HEK293 (cell line): ENCODE measurements at regions not wholly inside any gene's neighbourhood (a gene's known extent, or its start where the extent isn't known, plus 50 kb on each side); places are given as distances from the start of the nearest gene placed in this dataset.

Source experiments
- CTCF ChIA-PET: fragments of 350-600 bp; formaldehyde crosslinking; extraction: SDS; loops from one replicate; lab custom pipeline; 2021; ENCODE audit warnings: antibody characterized with exemption; lab: Yijun Ruan, JAX
- POLR2A ChIA-PET: fragments of 300-600 bp; formaldehyde crosslinking; extraction: SDS; loops from one replicate; lab custom pipeline; 2020; ENCODE audit warnings: antibody characterized with exemption, inconsistent platforms; lab: Yijun Ruan, JAX
- H3K27ac ChIP-seq: fragments of 200-500 bp; sonication (Bioruptor generic); 2 replicates; pipeline ENCODE4 v1.5.1; 2014; ENCODE audit warnings: low read depth, low read length, control low read depth, inconsistent platforms; ENCODE audit errors: extremely low read depth
- H3K36me3 ChIP-seq, 2 experiments: fragments of 200-500 bp in 1 of 2; sonication (Bioruptor generic) in 1 of 2; 1 replicate in 1 of 2; 2 replicates in 1 of 2; pipeline ENCODE4 v1.5.1; 2014 to 2017; ENCODE audit warnings: inconsistent platforms in 2 of 2, low read length in 2 of 2; ENCODE audit not compliant: control insufficient read depth in 2 of 2, insufficient read depth in 1 of 2
- H3K4me1 ChIP-seq: fragments of 200-500 bp; sonication (Bioruptor generic); 2 replicates; pipeline ENCODE4 v1.5.1; 2014; ENCODE audit warnings: mild to moderate bottlenecking, low read length, inconsistent platforms; ENCODE audit not compliant: control insufficient read depth, insufficient read depth
- H3K4me3 ChIP-seq: 2 replicates; pipeline ENCODE4 v1.5.1; 2011; ENCODE audit warnings: low read depth, mild to moderate bottlenecking, control low read depth, low read length, moderate library complexity
- H3K9me3 ChIP-seq: fragments of 200-500 bp; sonication (Bioruptor generic); 2 replicates; pipeline ENCODE4 v1.5.1; 2014; ENCODE audit warnings: low read depth, low read length, inconsistent platforms; ENCODE audit not compliant: control insufficient read depth, insufficient read depth
- GLIS1 ChIP-seq: fragments of 450-650 bp; formaldehyde crosslinking; IDR thresholded peaks from 2 replicates; pipeline ENCODE4 v1.5.1; 2016; ENCODE audit warnings: missing biosample characterization, missing genetic modification characterization
- GLIS2 ChIP-seq: fragments of 450-650 bp; formaldehyde crosslinking; IDR thresholded peaks from 2 replicates; pipeline ENCODE4 v1.5.1; 2016; ENCODE audit warnings: missing biosample characterization, missing genetic modification characterization
- HOXA7 ChIP-seq: sonication (generic); formaldehyde crosslinking; IDR thresholded peaks from 2 replicates; pipeline ENCODE4 v1.8.1; 2022; ENCODE audit warnings: missing genetic modification reagents, borderline replicate concordance
- SETDB1 ChIP-seq: IDR thresholded peaks from one replicate; pipeline ENCODE4 v1.6.1; 2017; ENCODE audit warnings: mild to moderate bottlenecking, low read length, moderate library complexity, mixed read lengths; ENCODE audit not compliant: insufficient read length
- WT1 ChIP-seq: fragments of 450-650 bp; formaldehyde crosslinking; IDR thresholded peaks from 2 replicates; pipeline ENCODE4 v1.5.1; 2016; ENCODE audit warnings: missing biosample characterization, missing genetic modification characterization
- ZIC2 ChIP-seq: fragments of 450-650 bp; formaldehyde crosslinking; IDR thresholded peaks from 2 replicates; pipeline ENCODE4 v1.5.1; 2016; ENCODE audit warnings: missing biosample characterization, missing genetic modification characterization
- ZNF10 ChIP-seq: fragments of 450-650 bp; formaldehyde crosslinking; IDR thresholded peaks from 2 replicates; pipeline ENCODE4 v1.5.1; 2017; ENCODE audit warnings: missing biosample characterization, missing genetic modification characterization
- ZNF239 ChIP-seq: fragments of 450-650 bp; formaldehyde crosslinking; IDR thresholded peaks from 2 replicates; pipeline ENCODE4 v1.5.1; 2016; ENCODE audit warnings: missing biosample characterization, missing genetic modification characterization
- ZNF292 ChIP-seq: fragments of 450-650 bp; formaldehyde crosslinking; IDR thresholded peaks from 2 replicates; pipeline ENCODE4 v1.5.1; 2016; ENCODE audit warnings: low read depth, missing biosample characterization, missing genetic modification characterization, borderline replicate concordance
- ZNF335 ChIP-seq: fragments of 450-650 bp; formaldehyde crosslinking; conservative IDR thresholded peaks from 2 replicates; pipeline ENCODE4 v1.5.1; 2016; ENCODE audit warnings: missing biosample characterization, missing genetic modification characterization
- ZNF37A ChIP-seq: fragments of 450-650 bp; IDR thresholded peaks from 2 replicates; pipeline ENCODE4 v1.5.1; 2018; ENCODE audit warnings: missing biosample characterization, missing genetic modification characterization
- ZNF394 ChIP-seq: fragments of 450-650 bp; formaldehyde crosslinking; IDR thresholded peaks from 2 replicates; pipeline ENCODE4 v1.5.1; 2016; ENCODE audit warnings: missing biosample characterization, missing genetic modification characterization, mild to moderate bottlenecking, moderate library complexity, borderline replicate concordance
- ZNF571 ChIP-seq: fragments of 450-650 bp; formaldehyde crosslinking; IDR thresholded peaks from 2 replicates; pipeline ENCODE4 v1.5.0; 2017; ENCODE audit warnings: missing biosample characterization, missing genetic modification characterization
- ZNF585B ChIP-seq: fragments of 450-650 bp; formaldehyde crosslinking; IDR thresholded peaks from 2 replicates; pipeline ENCODE4 v1.5.1; 2016; ENCODE audit warnings: missing biosample characterization, missing genetic modification characterization
- ZNF600 ChIP-seq: fragments of 450-650 bp; formaldehyde crosslinking; IDR thresholded peaks from 2 replicates; pipeline ENCODE4 v1.5.1; 2016; ENCODE audit warnings: missing biosample characterization, missing genetic modification characterization
- ZNF624 ChIP-seq: fragments of 450-650 bp; formaldehyde crosslinking; IDR thresholded peaks from 2 replicates; pipeline ENCODE4 v1.5.1; 2017; ENCODE audit warnings: missing biosample characterization, missing genetic modification characterization
- ZNF626 ChIP-seq: fragments of 450-650 bp; sonication (Bioruptor Pico); formaldehyde crosslinking; IDR thresholded peaks from 2 replicates; pipeline ENCODE4 v1.5.1; 2018; ENCODE audit warnings: missing biosample characterization, missing genetic modification characterization, inconsistent platforms
- TF ChIP-seq, protein P1 (sequence below): fragments of 450-650 bp; formaldehyde crosslinking; IDR thresholded peaks from 2 replicates; pipeline ENCODE4 v1.5.1; 2016; ENCODE audit warnings: missing biosample characterization, missing genetic modification characterization
- TF ChIP-seq, protein P2 (sequence below): fragments of 450-650 bp; formaldehyde crosslinking; IDR thresholded peaks from 2 replicates; pipeline ENCODE4 v1.5.1; 2016; ENCODE audit warnings: missing biosample characterization, missing genetic modification characterization
- TF ChIP-seq, protein P3 (sequence below): fragments of 450-650 bp; formaldehyde crosslinking; IDR thresholded peaks from 2 replicates; pipeline ENCODE4 v1.5.1; 2017; ENCODE audit warnings: missing biosample characterization, mild to moderate bottlenecking, missing genetic modification characterization, moderate library complexity
- TF ChIP-seq, protein P4 (sequence below): fragments of 450-650 bp; formaldehyde crosslinking; IDR thresholded peaks from 2 replicates; pipeline ENCODE4 v1.5.1; 2016; ENCODE audit warnings: missing biosample characterization, missing genetic modification characterization
- TF ChIP-seq, protein P5 (sequence below): fragments of 450-650 bp; formaldehyde crosslinking; IDR thresholded peaks from 2 replicates; pipeline ENCODE4 v1.5.1; 2016; ENCODE audit warnings: missing biosample characterization, missing genetic modification characterization

DNA sequence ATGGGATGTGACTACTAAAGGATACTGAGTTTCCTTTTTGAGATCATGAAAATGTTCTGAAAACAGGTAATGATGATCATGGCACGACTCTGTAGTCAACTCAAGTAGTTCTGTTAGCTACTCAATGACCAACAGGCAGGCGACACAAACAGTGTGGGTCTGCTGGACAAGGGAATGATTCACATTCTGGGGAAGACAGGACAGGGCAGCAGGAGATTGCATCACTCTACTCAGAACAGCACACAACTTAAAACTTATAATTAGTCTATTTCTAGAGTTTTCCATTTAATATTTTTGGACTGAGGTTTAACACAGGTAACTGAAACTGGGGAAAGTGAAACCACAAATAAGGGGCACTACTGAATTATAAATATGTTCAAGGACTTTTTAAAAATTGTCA lies 365.2 kb downstream of the PRDM5 start:
- CTCF ChIA-PET: no interaction called here
- Histone ChIP-seq H3K9me3 (no peaks in the 10 kb centered on the region), H3K4me1 (no peaks in the 10 kb centered on the region), H3K36me3 (no peaks in the 10 kb centered on the region), H3K27ac (no peak overlapping the region), H3K4me3 (no peak overlapping the region)
- POLR2A ChIA-PET: no interaction called here
- TF ChIP-seq GLIS1 (tag by site-specific recombination): no peak
- TF ChIP-seq ZNF394 (tag by site-specific recombination): no peak

DNA sequence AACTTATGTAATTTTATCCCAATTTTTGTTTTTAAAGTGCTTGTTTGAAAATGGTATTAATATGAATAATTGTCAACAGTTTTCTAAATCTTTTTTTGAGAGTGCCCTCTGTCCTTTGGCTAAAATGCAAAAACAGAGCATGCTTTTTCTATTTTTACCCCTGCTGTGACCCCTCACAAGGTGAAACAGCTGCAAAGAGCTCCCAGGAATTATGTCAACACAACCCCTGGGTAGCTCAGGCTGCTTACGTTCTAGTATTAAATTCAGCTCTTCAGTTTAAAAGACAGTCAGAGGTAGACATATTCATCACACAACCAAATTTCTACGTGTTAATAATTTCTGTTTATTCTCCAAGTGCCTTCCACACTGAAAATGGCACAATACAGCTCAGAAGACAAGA lies 367.5 kb downstream of the PRDM5 start:
- Histone ChIP-seq H3K27ac (no peak overlapping the region), H3K4me1 (no peaks in the 10 kb centered on the region), H3K36me3 (no peaks in the 10 kb centered on the region), H3K4me3 (no peak overlapping the region), H3K9me3 (no peaks in the 10 kb centered on the region)
- ChIA-PET CTCF (no interaction called here), POLR2A (no interaction called here)
- TF ChIP-seq, protein P1, sequence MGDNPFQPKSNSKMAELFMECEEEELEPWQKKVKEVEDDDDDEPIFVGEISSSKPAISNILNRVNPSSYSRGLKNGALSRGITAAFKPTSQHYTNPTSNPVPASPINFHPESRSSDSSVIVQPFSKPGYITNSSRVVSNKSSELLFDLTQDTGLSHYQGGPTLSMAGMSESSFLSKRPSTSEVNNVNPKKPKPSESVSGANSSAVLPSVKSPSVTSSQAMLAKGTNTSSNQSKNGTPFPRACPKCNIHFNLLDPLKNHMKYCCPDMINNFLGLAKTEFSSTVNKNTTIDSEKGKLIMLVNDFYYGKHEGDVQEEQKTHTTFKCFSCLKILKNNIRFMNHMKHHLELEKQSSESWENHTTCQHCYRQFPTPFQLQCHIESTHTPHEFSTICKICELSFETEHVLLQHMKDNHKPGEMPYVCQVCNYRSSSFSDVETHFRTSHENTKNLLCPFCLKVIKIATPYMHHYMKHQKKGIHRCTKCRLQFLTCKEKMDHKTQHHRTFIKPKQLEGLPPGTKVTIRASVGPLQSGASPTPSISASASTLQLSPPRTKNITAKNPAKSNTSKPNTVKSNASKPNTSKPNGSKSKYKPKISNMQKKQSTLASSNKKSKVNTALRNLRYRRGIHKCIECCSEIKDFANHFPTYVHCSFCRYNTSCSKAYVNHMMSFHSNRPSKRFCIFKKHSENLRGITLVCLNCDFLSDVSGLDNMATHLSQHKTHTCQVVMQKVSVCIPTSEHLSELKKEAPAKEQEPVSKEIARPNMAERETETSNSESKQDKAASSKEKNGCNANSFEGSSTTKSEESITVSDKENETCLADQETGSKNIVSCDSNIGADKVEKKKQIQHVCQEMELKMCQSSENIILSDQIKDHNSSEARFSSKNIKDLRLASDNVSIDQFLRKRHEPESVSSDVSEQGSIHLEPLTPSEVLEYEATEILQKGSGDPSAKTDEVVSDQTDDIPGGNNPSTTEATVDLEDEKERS (tag by site-specific recombination): no peak
- TF ChIP-seq, protein P2, sequence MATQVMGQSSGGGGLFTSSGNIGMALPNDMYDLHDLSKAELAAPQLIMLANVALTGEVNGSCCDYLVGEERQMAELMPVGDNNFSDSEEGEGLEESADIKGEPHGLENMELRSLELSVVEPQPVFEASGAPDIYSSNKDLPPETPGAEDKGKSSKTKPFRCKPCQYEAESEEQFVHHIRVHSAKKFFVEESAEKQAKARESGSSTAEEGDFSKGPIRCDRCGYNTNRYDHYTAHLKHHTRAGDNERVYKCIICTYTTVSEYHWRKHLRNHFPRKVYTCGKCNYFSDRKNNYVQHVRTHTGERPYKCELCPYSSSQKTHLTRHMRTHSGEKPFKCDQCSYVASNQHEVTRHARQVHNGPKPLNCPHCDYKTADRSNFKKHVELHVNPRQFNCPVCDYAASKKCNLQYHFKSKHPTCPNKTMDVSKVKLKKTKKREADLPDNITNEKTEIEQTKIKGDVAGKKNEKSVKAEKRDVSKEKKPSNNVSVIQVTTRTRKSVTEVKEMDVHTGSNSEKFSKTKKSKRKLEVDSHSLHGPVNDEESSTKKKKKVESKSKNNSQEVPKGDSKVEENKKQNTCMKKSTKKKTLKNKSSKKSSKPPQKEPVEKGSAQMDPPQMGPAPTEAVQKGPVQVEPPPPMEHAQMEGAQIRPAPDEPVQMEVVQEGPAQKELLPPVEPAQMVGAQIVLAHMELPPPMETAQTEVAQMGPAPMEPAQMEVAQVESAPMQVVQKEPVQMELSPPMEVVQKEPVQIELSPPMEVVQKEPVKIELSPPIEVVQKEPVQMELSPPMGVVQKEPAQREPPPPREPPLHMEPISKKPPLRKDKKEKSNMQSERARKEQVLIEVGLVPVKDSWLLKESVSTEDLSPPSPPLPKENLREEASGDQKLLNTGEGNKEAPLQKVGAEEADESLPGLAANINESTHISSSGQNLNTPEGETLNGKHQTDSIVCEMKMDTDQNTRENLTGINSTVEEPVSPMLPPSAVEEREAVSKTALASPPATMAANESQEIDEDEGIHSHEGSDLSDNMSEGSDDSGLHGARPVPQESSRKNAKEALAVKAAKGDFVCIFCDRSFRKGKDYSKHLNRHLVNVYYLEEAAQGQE (tag by site-specific recombination): no peak
- TF ChIP-seq ZIC2 (tag by site-specific recombination) (0 out of 2 replicates have a peak, but pooled peaks have one; percentile 27), ZNF626 (no peak)

DNA sequence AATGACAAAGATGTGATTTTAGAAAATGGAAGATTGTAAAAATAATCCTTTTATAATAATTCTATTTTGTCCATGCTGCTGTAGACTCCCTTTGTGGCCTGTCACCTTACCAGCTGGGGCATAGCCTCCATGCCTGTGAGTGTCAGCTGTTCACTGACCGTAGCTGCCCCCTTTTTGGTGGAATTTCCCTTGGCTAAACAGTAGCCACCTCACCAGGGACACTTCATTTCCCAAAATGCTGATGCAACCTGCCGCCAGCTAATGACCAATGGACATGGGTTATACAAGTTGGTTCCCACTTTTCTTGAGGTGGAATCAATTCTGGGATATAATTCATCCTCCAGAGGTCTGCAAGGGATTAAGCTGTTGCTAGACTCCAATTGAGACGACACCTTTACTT lies 368.4 kb downstream of the PRDM5 start:
- no peaks in the 10 kb centered on the region for H3K36me3 ChIP-seq
- CTCF ChIA-PET: no interaction called here
- H3K27ac ChIP-seq: no peak overlapping the region
- H3K4me1 ChIP-seq: no peaks in the 10 kb centered on the region
- no peak overlapping the region for H3K4me3 ChIP-seq
- no peaks in the 10 kb centered on the region for H3K9me3 ChIP-seq
- POLR2A ChIA-PET: no interaction called here
- TF ChIP-seq ZNF292 (tag by site-specific recombination) (no peak), WT1 (no peak), GLIS2 (tag by site-specific recombination) (no peak), ZNF624 (tag by site-specific recombination) (no peak), SETDB1 (no peak), ZNF600 (tag by site-specific recombination) (no peak), HOXA7 (CRISPR knock-in tag) (no peak), ZNF585B (no peak), ZNF335 (tag by site-specific recombination) (no peak), ZNF239 (tag by site-specific recombination) (no peak), ZNF571 (no peak), ZNF37A (no peak), ZNF10 (no peak)
- TF ChIP-seq, protein P3, sequence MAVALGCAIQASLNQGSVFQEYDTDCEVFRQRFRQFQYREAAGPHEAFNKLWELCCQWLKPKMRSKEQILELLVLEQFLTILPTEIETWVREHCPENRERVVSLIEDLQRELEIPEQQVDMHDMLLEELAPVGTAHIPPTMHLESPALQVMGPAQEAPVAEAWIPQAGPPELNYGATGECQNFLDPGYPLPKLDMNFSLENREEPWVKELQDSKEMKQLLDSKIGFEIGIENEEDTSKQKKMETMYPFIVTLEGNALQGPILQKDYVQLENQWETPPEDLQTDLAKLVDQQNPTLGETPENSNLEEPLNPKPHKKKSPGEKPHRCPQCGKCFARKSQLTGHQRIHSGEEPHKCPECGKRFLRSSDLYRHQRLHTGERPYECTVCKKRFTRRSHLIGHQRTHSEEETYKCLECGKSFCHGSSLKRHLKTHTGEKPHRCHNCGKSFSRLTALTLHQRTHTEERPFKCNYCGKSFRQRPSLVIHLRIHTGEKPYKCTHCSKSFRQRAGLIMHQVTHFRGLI (tag by site-specific recombination): no peak
- TF ChIP-seq, protein P4, sequence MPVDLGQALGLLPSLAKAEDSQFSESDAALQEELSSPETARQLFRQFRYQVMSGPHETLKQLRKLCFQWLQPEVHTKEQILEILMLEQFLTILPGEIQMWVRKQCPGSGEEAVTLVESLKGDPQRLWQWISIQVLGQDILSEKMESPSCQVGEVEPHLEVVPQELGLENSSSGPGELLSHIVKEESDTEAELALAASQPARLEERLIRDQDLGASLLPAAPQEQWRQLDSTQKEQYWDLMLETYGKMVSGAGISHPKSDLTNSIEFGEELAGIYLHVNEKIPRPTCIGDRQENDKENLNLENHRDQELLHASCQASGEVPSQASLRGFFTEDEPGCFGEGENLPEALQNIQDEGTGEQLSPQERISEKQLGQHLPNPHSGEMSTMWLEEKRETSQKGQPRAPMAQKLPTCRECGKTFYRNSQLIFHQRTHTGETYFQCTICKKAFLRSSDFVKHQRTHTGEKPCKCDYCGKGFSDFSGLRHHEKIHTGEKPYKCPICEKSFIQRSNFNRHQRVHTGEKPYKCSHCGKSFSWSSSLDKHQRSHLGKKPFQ (tag by site-specific recombination): no peak
- TF ChIP-seq, protein P5, sequence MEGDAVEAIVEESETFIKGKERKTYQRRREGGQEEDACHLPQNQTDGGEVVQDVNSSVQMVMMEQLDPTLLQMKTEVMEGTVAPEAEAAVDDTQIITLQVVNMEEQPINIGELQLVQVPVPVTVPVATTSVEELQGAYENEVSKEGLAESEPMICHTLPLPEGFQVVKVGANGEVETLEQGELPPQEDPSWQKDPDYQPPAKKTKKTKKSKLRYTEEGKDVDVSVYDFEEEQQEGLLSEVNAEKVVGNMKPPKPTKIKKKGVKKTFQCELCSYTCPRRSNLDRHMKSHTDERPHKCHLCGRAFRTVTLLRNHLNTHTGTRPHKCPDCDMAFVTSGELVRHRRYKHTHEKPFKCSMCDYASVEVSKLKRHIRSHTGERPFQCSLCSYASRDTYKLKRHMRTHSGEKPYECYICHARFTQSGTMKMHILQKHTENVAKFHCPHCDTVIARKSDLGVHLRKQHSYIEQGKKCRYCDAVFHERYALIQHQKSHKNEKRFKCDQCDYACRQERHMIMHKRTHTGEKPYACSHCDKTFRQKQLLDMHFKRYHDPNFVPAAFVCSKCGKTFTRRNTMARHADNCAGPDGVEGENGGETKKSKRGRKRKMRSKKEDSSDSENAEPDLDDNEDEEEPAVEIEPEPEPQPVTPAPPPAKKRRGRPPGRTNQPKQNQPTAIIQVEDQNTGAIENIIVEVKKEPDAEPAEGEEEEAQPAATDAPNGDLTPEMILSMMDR (tag by site-specific recombination): no peak
